GM19324 (cell line): ENCODE measurements at regions not wholly inside any gene's neighbourhood (a gene's known extent, or its start where the extent isn't known, plus 50 kb on each side); places are given as distances from the start of the nearest gene placed in this dataset.

Experiments
- ATAC-seq: cut with Tn5 transposase; IDR thresholded peaks from one replicate; pipeline ENCODE4 v1.9.1; 2021; ENCODE audit warnings: mild to moderate bottlenecking, moderate library complexity; ENCODE audit not compliant: unreplicated experiment, low FRiP score

DNA sequence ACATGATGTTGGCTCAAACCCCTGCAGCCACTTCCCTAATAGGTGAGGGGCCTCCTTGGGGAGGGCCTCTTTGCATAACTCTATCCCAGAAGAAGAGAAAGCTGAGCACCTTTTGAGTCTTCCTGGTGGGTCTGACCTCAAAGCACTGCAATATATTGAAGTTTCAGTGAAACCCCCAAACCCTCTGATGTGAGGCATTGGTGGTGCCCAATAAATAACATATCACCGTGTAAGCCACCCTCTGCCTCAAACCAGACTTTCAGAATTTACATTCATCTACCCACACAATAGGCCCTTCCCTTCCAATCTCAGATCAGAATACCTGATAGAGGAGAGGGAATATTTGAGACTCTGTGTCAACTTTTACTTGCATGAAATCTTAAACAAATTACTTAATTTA, 142.8 kb upstream of the STK17B start:
- ATAC-seq: no peak

- ATAC-seq: no peak
Observed at GRCh38 chr2:196314780-196315179, 143.4 kb upstream of the STK17B start.

- no peak for ATAC-seq
Observed at GRCh38 chr2:196315388-196316049, 144.1 kb upstream of the STK17B start.

DNA sequence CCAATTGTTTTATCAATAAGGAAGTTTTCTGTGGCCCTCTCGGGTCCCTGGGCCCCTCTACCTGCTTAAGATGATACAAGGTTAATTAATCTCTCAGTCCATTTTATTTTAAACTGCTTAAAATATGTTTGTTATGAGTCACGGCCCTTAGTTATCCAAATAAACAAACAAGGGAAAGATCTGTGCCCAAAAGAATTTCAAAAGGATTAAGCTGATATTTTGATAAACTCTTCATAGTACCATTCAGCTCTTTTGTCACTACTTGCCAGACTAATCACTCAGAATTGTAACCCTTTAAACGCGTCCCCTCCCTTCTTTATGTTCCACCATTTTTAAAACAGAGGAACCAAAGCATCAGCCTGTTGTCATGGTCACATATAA, 144.7 kb upstream of the STK17B start:
- no peak for ATAC-seq

GRCh38 chr2:196318517-196319377, 147.4 kb upstream of the STK17B start:
- ATAC-seq: no peak

DNA sequence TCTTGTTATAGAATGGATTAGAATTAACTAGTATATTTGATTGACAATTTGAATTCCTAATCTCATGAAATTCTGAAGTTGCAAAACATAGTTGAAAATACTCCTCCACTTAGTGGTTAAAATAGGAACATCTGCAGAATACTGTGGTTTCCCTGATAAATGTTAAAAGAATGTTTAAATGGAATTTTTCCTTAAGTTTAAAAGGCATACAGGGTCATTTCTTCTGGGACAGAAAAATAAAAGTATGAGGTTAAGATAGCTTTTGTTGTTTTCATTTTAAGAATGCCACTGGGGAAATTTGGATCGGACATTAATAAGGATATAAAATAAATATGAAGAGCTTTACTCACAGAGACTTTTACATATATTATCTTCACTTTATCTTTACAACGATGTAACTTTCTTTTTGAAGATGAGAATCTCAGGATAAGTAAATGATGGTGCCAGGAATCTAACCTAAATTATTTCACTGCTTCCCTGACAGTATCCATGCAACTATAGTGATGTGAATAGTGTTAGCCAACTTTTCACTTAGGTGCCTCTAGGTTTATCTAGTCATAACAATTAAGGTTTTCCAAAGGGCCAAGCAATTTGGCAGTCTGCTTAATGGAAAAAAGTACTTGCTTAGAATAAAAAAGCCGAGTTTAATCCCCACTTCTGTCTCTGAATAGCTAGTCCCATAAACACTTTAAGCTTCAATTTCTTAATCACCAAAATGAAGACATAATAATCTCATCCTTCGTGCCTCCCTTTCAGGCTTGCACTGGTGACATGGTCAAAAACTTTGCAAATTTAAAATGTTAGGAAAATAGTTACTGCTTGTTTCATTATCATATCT, 151.8 kb upstream of the STK17B start:
- ATAC-seq: no peak

DNA sequence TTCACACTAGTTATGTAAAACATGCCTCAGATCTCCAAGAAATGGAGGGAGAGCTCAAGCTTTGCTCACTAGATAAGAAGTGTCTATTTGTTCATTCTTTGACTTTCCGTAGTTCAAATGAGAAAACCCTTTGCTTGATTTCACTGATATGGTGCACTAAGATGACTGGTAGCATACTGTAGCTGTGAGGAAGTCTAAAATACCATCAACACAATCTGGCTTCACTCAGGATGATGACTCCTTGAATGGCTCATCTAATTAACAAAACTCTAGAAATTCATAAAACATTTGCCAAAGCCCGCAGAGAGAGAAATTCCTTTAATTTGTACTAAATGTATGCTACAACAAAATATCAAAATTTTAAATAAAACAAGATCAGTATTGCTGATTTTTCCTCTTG, 152.8 kb upstream of the STK17B start:
- no peak for ATAC-seq

- ATAC-seq: no peak
Observed at GRCh38 chr2:196328088-196328680, 156.8 kb upstream of the STK17B start.

DNA sequence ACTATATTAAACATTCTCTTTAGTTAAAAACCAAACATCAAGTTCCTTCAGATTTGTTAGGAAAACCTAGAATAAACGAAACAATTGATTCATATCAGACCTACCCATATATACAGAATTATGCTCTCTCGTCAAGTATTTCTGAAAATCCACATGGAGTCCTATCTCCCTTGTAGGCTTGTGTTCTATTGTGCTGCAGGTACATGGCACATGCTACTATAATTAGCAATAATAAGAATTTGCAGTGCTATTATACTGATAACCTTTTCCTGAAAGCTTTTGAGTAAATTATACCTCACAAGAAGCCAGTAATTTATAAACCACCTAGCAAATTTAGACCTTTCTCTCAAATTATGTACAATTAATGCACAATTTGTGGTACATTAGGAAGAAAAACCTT, 158.6 kb upstream of the STK17B start:
- no peak for ATAC-seq

- ATAC-seq: no peak
Observed at GRCh38 chr2:196330645-196331044, 159.3 kb upstream of the STK17B start.

DNA sequence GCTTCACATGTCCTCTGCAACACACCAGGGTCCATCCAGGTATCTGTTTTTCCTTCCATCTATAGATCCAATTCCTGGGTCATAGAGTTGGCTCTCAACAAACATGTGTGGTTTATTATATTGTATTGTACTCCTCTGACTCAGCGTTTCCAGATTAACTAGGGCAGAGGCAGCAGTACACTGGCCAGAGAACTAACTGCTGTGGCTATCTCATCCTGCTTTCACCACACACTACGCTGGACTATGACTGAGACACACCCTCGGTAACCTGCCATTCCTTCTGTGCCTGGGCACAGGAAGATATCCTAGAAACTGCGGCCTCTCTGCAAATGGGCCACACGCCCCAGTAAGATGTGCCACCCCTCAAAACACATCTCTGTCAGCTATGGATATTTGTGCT, 159.8 kb upstream of the STK17B start:
- no peak for ATAC-seq

DNA sequence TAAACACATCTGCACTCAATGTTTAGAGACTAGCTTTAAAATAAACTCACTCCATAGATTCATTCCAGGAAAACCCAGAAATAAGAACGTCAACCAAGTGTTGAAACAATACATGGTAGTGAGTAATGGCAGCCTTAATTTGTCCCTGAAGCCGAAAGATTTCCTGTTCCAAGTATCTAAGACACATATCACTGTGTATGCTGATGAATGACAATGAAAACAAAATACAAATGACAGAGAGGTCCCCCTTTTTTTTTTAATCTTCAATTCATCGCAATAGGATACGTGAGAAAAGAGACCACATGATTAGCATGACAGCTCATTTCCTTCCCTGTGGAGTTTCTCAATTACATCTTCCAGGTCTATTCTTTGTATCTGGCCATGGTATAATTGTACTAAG, 160.5 kb upstream of the STK17B start:
- ATAC-seq: no peak

DNA sequence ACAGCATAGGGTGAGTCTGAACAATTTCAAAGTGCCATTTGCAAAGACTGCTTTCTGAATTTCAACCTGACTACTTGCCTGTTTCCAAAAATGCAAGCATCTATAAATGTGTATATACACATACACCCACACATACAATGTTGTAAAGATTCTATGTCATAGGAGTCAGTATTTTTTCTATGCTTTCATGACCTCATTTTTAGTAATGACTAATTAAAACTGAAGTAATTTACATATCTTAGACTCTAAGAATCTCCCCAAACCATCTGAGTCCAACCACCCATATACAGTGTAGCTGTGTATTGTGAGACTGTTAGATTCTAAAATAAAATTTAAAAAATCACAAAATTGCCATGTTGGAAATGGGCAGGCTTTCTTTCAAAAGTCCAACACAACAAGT, 162.0 kb upstream of the STK17B start:
- no peak for ATAC-seq

- ATAC-seq: no peak
Observed at GRCh38 chr2:196334710-196335109, 163.3 kb upstream of the STK17B start.

DNA sequence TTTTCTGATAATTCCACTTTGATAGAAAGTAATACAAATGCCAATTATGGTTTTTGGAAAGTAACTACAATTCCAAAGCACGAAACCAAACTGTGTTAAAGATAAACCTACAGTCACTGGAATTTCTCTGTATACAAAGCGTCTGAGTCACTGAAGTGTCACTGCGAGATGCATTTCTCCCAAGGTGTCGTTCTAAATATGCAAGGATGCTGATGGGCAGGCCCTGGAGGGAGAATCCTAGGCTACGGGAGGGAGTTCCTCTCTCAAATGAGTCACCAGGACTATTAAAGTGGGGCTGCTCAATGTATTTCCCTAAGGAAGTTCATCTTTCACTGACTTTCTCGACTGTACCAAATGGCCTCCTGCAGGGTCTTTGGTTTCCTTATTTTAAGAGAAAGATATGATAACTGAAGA, 163.8 kb upstream of the STK17B start:
- ATAC-seq: no peak

DNA sequence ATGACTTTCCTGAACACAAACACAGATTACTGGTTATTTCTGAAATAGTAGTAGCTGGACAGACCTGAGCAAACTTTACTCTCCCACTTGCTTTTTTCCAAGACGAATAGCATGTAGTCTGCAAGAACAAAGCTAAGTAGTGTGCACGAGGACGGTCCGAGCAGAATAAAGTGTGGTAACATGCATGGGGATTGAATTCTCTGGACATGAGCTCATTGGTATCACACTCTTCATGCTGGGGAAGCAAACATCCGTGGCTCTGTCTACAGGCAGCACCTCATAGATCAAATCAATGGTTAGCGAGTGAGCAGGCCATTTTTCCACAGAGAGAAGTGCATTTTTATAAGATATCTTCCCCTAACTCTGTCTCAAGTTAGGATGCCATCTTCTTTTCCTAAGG, 164.8 kb upstream of the STK17B start:
- no peak for ATAC-seq

- ATAC-seq: no peak
Observed at GRCh38 chr2:196336715-196337114, 165.3 kb upstream of the STK17B start.

GRCh38 chr2:196337208-196337953, 166.0 kb upstream of the STK17B start:
- no peak for ATAC-seq

GRCh38 chr2:196338440-196338839, 167.1 kb upstream of the STK17B start:
- ATAC-seq: no peak

DNA sequence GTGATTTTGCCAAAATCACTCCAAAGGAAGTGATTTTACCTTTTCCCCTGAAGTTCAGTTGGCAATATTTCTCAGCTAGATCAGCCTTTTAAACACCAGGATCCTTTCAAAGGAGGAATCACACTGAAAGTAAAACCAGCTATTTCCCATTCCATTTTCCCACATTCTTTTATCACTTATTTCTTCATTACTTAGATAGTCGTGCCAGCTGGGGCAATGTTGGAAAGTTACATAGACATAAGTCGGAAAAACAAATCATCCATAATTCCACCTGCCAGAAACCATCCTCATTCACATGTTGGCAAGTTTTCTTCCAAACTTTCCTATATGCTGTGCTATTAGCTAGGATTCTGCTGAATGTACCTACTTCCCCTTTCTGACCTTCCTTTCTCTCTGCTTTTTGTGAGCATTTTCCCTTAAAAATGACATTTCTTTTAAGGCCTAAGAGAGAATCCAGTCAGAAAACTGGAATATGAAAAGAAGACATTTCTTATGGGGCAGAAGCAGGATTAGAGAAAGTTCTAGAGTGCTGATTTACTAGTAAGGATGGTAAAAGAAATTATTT, 170.0 kb upstream of the STK17B start:
- ATAC-seq: no peak
